Sigmoid colon (tissue), 4 donors: ENCODE measurements at regions not wholly inside any gene's neighbourhood (a gene's known extent, or its start where the extent isn't known, plus 50 kb on each side); places are given as distances from the start of the nearest gene placed in this dataset.

Source experiments
- POLR2A ChIP-seq, 2 donors: fragments of 450-650 bp; IDR thresholded peaks; one replicate each; pipeline ENCODE4 v1.6.1; 2016; ENCODE audit warnings: antibody characterized with exemption in 2 of 2, mild to moderate bottlenecking in 2 of 2, moderate library complexity in 2 of 2
- POLR2AphosphoS5 ChIP-seq, 4 donors: sonication (generic); formaldehyde crosslinking; IDR thresholded peaks; one replicate each; pipeline ENCODE4 v1.6.1; 2017; ENCODE audit warnings: antibody characterized with exemption in 4 of 4
- TF ChIP-seq, protein P1 (sequence below), 4 experiments: fragments of 450-650 bp in 3 of 4; fragments of 200-600 bp in 1 of 4; IDR thresholded peaks; one replicate each; pipeline ENCODE4 v1.5.1; 2016 to 2019; ENCODE audit warnings: antibody characterized with exemption in 4 of 4, mild to moderate bottlenecking in 3 of 4, moderate library complexity in 2 of 4

DNA sequence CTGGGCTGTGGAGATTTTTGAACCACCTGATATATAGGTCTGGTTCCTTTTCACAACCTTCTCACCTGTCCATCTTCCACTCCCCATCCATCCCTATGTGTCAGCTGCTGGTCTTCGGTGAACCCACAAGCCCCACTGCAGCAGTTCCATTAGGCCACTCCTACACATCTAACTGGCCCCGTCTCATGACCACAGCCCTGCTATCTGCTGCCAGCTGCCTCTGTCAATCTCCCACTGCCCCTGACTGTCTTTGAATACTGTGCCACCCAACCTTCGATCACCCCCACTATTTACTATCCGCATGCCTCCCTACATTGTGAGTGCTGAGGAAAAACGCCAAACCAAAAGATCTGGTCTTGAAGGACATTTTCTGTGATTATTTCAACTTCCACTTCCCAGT, 795.4 kb downstream of the IGSF11 start:
- TF ChIP-seq POLR2AphosphoS5 (IDR thresholded peaks at IDR 0.05) (no peak), POLR2A (IDR thresholded peaks at IDR 0.05) (no peak)
- TF ChIP-seq, protein P1, sequence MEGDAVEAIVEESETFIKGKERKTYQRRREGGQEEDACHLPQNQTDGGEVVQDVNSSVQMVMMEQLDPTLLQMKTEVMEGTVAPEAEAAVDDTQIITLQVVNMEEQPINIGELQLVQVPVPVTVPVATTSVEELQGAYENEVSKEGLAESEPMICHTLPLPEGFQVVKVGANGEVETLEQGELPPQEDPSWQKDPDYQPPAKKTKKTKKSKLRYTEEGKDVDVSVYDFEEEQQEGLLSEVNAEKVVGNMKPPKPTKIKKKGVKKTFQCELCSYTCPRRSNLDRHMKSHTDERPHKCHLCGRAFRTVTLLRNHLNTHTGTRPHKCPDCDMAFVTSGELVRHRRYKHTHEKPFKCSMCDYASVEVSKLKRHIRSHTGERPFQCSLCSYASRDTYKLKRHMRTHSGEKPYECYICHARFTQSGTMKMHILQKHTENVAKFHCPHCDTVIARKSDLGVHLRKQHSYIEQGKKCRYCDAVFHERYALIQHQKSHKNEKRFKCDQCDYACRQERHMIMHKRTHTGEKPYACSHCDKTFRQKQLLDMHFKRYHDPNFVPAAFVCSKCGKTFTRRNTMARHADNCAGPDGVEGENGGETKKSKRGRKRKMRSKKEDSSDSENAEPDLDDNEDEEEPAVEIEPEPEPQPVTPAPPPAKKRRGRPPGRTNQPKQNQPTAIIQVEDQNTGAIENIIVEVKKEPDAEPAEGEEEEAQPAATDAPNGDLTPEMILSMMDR (IDR thresholded peaks at IDR 0.05) = no peak
